Lower lobe of right lung (tissue), 2 donors: ENCODE measurements at regions not wholly inside any gene's neighbourhood (a gene's known extent, or its start where the extent isn't known, plus 50 kb on each side); places are given as distances from the start of the nearest gene placed in this dataset.

ENCODE experiments used
- ATAC-seq, 2 donors: fragments of 200-7000 bp; cut with Tn5 transposase; one replicate each; pipeline ENCODE4 v1.9.1; 2020 to 2022; ENCODE audit warnings: mild to moderate bottlenecking in 2 of 2, moderate library complexity in 2 of 2
- DNase-seq: peaks from one replicate; pipeline ENCODE4 v3.0.0-alpha.2; 2020
- H3K27ac ChIP-seq: fragments of 200-600 bp; one replicate; pipeline ENCODE4 v1.8.0; 2022
- H3K27me3 ChIP-seq: fragments of 200-600 bp; one replicate; pipeline ENCODE4 v1.8.0; 2022; ENCODE audit warnings: low read depth
- H3K36me3 ChIP-seq: fragments of 200-600 bp; one replicate; pipeline ENCODE4 v1.8.0; 2022; ENCODE audit warnings: mild to moderate bottlenecking
- H3K4me1 ChIP-seq: fragments of 200-600 bp; one replicate; pipeline ENCODE4 v1.8.0; 2022
- H3K4me3 ChIP-seq: fragments of 200-600 bp; one replicate; pipeline ENCODE4 v1.8.0; 2022; ENCODE audit warnings: mild to moderate bottlenecking
- H3K9me3 ChIP-seq: fragments of 200-600 bp; one replicate; pipeline ENCODE4 v1.8.0; 2022
- intact Hi-C: fragments of 100-400 bp; cut with DNase I; formaldehyde crosslinking; loops from one replicate; pipeline ENCODE4 v1.11.0; 2022
- TF ChIP-seq, protein P1 (sequence below): fragments of 200-600 bp; IDR thresholded peaks from one replicate; pipeline ENCODE4 v1.8.0; 2022; ENCODE audit warnings: antibody characterized with exemption, mild to moderate bottlenecking
- donor health status: DM: no; HTN: yes; CAD: no; lungs with severe emphysema.

DNA sequence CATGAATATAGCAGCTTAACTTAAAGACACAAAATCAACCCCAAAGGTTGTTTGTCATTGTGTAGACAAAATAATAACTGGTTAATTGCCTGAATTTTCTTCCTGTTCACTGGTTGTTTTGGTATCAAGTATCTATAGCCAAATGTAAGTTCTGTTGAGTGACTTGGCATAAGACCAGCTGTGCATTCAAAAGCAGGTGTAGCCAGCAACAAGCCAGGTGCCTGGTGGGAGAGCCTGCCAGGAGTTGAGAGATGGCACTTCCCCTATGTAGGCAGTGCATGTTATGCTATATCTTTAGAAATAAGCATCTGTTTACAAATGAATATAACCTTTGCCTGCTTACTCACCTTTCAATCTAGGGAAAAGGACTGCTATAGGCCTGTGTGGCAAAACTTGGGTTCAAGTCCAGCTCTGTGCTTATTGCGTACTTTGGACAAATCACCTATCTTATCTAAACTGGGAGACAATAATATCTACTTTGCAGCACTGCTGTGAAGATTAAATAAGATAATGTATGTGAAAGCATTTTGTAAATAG, 84.9 kb upstream of the TBL1XR1 start:
- intact Hi-C loops: no loop called here
- ATAC-seq (no peak), DNase-seq (no peak)
- H3K27ac ChIP-seq: no peak overlapping the region
- H3K36me3 ChIP-seq: no peaks in the 10 kb centered on the region
- H3K4me3 ChIP-seq: no peak overlapping the region
- no peaks in the 10 kb centered on the region for H3K27me3 ChIP-seq
- TF ChIP-seq, protein P1, sequence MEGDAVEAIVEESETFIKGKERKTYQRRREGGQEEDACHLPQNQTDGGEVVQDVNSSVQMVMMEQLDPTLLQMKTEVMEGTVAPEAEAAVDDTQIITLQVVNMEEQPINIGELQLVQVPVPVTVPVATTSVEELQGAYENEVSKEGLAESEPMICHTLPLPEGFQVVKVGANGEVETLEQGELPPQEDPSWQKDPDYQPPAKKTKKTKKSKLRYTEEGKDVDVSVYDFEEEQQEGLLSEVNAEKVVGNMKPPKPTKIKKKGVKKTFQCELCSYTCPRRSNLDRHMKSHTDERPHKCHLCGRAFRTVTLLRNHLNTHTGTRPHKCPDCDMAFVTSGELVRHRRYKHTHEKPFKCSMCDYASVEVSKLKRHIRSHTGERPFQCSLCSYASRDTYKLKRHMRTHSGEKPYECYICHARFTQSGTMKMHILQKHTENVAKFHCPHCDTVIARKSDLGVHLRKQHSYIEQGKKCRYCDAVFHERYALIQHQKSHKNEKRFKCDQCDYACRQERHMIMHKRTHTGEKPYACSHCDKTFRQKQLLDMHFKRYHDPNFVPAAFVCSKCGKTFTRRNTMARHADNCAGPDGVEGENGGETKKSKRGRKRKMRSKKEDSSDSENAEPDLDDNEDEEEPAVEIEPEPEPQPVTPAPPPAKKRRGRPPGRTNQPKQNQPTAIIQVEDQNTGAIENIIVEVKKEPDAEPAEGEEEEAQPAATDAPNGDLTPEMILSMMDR: no peak
- no peaks in the 10 kb centered on the region for H3K9me3 ChIP-seq
- H3K4me1 ChIP-seq: peaks cover 22% of the 10 kb centered on the region

DNA sequence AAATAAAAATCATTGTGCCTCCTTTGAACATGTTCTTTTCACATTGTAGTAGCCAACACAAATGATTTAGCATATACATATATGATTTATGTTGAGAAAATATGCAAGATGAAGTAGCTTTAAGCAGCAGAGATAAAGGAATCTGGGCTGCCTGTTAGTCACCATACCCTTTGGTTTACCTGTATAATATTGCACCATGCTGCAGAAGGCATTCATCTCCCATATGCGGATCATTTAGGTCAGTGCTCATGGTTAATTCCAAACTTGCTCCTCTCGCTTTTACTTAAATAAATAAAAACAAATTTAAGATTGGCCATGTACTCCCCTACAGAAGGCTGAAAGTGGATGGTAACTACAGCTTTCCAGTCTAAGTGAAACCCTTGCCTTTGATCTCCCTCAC, 86.7 kb upstream of the TBL1XR1 start:
- TF ChIP-seq, protein P1: no peak
- ATAC-seq (peak; percentile 4 to 21), DNase-seq (no peak)
- H3K4me3 ChIP-seq: peak overlapping the region; percentile 2
- intact Hi-C loops: no loop called here
- no peaks in the 10 kb centered on the region for H3K27me3 ChIP-seq
- H3K36me3 ChIP-seq: no peaks in the 10 kb centered on the region
- peaks cover 22% of the 10 kb centered on the region for H3K4me1 ChIP-seq
- H3K9me3 ChIP-seq: no peaks in the 10 kb centered on the region
- no peak overlapping the region for H3K27ac ChIP-seq

DNA sequence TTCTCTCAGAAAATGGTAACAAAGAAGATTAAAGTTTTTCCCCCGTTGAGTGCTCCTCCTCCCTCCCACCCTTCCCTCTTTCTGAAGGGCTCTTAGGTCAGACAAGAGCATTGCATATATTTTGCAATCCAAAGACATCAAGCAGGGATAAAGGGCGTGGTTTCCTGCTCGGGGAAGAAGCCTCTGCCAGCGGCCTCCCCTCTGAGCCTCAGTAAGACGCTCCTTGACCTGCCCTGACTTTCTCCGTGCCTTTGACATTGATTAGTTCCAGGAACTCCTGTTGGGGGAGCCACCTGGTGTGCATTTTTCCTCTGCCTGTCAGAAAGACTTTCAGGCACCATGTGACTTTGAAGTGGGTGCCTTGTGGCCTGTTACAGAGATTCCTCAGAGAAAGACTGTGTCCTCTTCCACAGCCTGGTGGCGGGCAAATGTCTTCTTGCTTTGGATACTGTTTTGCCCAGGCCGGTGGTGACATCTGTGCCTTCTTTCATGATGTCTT, 87.2 kb upstream of the TBL1XR1 start:
- no peaks in the 10 kb centered on the region for H3K27me3 ChIP-seq
- TF ChIP-seq, protein P1: peak; percentile 24
- ATAC-seq (peak; percentile 85), DNase-seq (peak; percentile 66)
- H3K4me1 ChIP-seq: peaks cover 22% of the 10 kb centered on the region
- intact Hi-C loops: no loop called here
- H3K36me3 ChIP-seq: no peaks in the 10 kb centered on the region
- H3K27ac ChIP-seq: peak overlapping the region; percentile 31
- H3K9me3 ChIP-seq: no peaks in the 10 kb centered on the region
- peak overlapping the region; percentile 2 for H3K4me3 ChIP-seq

- Histone ChIP-seq H3K36me3 (no peaks in the 10 kb centered on the region), H3K4me3 (no peak overlapping the region), H3K27me3 (no peaks in the 10 kb centered on the region), H3K4me1 (peaks cover 19% of the 10 kb centered on the region), H3K27ac (no peak overlapping the region), H3K9me3 (no peaks in the 10 kb centered on the region)
- DNase-seq (no peak), ATAC-seq (no peak)
- TF ChIP-seq, protein P1: no peak
- intact Hi-C loops: no loop called here
These were observed 88.8 kb upstream of the TBL1XR1 start for GRCh38 chr3:177286034-177286433.

- DNase-seq (no peak), ATAC-seq (no peak)
- no peaks in the 10 kb centered on the region for H3K36me3 ChIP-seq
- peaks cover 11% of the 10 kb centered on the region for H3K4me1 ChIP-seq
- no peaks in the 10 kb centered on the region for H3K27me3 ChIP-seq
- no peaks in the 10 kb centered on the region for H3K9me3 ChIP-seq
- intact Hi-C loops: no loop called here
- TF ChIP-seq, protein P1: no peak
- H3K27ac ChIP-seq: no peak overlapping the region
- no peak overlapping the region for H3K4me3 ChIP-seq
These were observed 89.9 kb upstream of the TBL1XR1 start for GRCh38 chr3:177287231-177287630.

DNA sequence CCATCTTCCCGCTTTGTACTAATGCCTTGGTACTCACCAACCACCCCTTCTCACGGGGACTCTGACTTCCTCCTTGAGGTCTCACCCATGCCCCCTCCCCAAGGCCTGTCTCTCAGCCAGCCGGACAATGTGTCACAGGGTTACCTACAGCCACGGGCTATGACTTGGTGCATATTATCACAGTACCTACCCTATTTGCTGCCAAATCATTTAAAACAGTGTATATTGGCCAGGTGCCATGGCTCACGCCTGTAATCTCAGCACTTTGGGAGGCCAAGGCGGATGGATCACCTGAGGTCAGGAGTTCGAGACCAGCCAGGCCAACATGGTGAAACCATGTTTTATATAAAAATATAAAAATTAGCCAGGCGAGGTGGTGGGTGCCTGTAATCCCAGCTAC, 93.4 kb upstream of the TBL1XR1 start:
- Histone ChIP-seq H3K27ac (no peak overlapping the region), H3K36me3 (no peaks in the 10 kb centered on the region), H3K4me3 (no peak overlapping the region), H3K9me3 (no peaks in the 10 kb centered on the region), H3K4me1 (no peaks in the 10 kb centered on the region), H3K27me3 (no peaks in the 10 kb centered on the region)
- DNase-seq (no peak), ATAC-seq (no peak)
- intact Hi-C loops: no loop called here
- TF ChIP-seq, protein P1: no peak
